GM18951 (cell line): ENCODE measurements at regions not wholly inside any gene's neighbourhood (a gene's known extent, or its start where the extent isn't known, plus 50 kb on each side); places are given as distances from the start of the nearest gene placed in this dataset.

Experiments
- POLR2A ChIP-seq: IDR thresholded peaks from 4 replicates; pipeline ENCODE4 v1.6.1; 2011; ENCODE audit warnings: mild to moderate bottlenecking; ENCODE audit not compliant: insufficient read length, insufficient read depth; ENCODE audit errors: extremely low read depth
- in situ Hi-C: fragments of 300-500 bp; cut with MboI; formaldehyde crosslinking; loops from one replicate; pipeline ENCODE4 v1.12.0; 2022; ENCODE audit warnings: low sequenced_read_pairs, mixed read lengths, inconsistent platforms; ENCODE audit not compliant: unreplicated experiment

DNA sequence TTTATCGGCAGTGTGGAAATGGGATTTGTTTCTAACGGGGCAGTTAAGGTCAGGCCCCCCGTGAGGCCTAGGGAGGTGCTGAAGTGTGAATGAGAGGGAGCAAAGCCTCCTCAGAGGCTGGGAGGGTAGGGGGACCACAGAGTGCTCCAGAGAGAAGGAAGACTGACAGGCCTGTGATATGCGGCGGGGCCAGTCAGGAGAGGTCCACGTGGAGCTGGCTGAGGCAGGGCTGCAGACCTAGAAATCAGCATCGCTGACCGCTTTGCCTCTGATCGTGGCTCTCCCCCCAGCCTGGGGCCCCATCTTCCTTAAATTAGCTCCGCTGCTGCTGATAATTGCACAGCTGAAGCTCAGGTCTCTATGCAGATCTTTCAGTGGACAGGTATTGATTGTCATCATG, 240.8 kb upstream of the PWP1 start:
- TF ChIP-seq POLR2A, result no peak
- in situ Hi-C loops, result no loop called here

DNA sequence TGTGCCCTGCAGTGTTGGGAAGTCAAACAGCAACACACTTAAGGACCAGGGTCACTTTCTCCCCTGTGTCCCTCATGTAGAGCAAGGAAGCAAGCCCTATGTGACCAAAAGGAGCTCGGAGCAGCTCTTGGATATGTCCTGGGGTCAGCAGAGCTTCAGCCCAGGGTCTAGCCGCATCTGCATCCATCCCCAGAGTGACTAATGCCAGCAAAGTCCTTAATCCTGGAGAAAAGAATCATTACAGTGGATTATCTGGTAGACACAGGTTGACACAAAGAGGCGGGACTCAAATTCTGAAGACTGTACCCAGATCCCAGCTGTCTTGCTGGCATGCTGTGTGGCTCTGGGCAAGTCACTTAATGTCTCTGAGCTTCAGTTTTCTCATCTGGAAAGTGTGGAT, 239.1 kb upstream of the PWP1 start:
- TF ChIP-seq POLR2A, result no peak
- in situ Hi-C loops, result no loop called here

DNA sequence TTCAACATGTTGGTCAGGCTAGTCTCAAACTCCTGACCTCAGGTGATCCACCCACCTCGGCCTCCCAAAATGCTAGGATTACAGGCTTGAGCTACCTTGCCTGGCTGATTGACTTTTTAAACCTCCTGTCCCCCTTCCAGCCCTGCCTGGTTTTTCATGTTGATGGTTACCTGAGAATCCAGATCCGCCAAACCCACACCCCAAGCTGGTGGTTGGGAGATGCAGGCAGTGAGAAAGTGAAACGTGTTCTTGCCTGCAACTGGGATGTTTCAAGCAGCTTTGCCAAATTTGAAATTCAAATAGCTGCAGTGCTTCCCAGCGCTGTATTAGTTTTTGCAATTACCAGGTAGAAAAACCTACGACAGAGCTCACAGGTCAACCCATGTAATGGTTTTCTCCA, 238.3 kb upstream of the PWP1 start:
- no peak for TF ChIP-seq POLR2A
- in situ Hi-C loops, result no loop called here

DNA sequence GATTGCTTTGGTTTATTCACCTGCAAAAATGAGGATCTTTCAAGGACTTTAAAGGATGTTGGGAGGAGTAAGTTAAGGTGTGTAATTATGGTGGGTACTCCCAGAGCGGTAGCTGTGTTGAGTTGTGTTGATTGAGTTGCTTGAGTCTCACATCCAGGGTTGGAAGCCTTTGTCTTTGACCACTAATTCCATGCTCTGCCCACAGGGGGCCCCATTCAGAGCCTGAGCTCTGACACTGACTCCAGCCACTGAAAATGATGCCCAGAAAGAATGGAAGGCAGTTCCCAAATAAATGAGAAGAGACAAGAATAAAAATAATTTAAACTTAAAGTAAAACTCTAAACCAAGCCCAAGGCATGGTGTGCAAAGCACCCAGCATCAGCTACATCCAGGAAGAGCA, 237.4 kb upstream of the PWP1 start:
- in situ Hi-C loops, result no loop called here
- TF ChIP-seq POLR2A, result no peak

DNA sequence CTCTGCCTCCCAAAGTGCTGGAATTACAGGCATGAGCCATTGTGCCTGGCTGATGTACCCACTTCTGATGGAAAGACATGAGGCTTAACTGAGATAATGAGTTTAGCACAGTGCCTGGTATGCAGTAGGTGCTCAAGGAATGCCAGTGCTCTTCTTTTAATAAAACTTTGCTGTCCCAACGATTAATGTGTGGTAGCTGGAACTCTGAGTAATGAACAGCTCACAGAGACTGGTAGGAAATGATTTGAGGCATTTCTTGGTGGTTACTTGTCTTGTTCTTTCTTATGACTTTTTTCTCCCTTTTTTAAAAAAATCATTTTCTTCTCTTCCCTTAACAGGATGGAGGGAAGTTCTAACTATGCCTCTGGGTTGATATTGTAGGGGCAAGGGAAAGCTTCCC, 235.7 kb upstream of the PWP1 start:
- in situ Hi-C loops, result no loop called here
- no peak for TF ChIP-seq POLR2A

DNA sequence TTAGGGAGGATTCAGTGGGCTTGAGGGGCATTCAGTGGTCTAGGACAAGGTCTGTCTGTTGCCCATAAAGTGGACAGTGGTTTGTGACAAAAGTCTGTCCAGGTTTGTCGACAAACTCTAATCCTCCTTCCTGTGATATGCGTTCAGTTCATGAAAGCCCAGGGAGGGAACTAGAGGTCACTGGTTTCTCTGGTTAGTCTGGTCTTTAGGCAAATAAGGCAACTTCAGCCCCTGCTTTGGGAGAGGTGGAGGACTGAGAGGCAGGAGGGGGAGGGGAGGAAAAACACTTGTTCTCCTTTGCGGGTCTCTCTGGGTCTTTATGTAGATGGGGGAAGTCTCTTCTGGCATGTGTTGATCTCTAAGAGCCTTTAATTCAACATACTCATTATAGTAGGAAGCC, 235.1 kb upstream of the PWP1 start:
- in situ Hi-C loops, result no loop called here
- no peak for TF ChIP-seq POLR2A

DNA sequence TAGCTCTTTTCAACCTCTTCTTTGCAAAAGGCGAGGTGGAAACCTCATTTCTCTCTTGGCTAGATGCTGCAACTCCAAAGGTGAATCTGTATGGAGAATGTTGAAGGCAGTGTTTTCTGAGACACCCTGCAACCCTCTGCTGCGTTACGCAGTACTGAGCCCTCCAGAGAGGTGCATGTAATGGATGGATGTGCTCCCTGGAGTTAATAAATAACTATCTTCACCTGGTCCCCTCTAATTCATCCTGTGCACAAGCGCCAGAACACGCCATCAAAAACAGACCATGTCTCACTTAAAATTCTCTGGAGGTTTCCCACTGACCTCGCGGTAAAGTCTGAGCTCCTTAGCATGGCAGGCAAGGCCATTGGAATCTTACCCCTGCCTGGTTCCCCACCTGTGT, 234.4 kb upstream of the PWP1 start:
- in situ Hi-C loops, result no loop called here
- TF ChIP-seq POLR2A, result no peak

DNA sequence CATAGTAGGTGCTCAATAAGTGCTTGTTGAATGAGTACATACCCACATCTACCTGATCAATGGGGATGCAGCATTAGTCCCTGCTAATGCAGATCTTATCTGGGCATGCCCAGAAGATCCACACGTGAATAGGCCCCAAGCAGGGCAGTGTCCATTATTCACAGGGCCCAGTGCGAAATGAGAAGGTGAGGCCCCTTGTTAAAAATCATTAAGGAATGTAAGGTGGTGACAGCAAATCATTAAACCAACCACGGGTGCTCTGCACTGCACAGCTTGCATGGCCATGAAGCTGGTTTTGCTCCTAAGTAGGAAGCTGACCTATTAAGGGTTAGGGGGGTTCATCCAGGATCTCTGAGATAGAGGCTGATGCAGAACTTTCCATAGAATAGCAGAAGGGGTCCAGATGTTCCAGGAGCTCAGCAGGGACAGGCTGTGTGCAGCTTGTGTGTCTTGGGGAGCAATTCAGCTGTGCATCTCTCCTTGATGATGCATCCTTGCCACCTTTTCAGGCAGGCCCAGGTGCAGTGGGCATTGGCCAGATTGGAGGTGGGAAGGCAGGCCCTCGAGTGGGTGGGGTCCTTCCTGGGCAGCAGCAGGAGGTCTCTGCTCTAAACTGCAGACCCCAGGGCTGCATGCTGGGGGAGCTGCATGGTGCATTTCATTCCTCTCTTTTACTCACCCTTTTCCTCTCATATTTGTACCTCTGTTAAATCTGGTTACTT, 231.3 kb upstream of the PWP1 start:
- TF ChIP-seq POLR2A, result no peak
- in situ Hi-C loops, result no loop called here

DNA sequence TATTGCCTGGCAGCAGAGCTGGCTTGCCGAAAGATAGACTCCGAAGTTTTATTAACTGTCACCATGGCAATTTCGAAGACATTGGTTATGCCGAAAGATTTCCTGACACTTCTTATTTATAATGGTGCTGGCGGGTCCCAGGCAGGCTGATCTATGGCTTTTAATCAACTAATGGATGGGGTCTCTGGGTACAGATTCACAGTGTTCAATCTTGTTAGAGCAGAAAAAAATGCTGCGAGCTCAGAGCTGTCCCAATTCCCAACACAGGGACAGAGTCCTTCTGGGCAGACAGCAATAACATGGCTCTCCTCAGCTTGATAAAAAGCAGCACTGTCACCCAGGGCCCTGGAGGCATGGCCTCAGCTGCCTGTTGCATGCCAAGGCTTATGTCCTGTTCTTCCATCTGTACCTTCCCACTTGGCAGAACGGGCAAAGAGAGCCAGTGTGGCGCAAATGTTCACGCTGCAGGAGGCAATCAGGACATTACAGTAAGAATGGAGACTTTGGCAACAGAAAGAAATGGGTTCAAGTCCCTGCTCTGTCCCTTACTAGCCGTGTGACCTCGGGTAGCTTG, 228.2 kb upstream of the PWP1 start:
- no peak for TF ChIP-seq POLR2A
- in situ Hi-C loops, result no loop called here

DNA sequence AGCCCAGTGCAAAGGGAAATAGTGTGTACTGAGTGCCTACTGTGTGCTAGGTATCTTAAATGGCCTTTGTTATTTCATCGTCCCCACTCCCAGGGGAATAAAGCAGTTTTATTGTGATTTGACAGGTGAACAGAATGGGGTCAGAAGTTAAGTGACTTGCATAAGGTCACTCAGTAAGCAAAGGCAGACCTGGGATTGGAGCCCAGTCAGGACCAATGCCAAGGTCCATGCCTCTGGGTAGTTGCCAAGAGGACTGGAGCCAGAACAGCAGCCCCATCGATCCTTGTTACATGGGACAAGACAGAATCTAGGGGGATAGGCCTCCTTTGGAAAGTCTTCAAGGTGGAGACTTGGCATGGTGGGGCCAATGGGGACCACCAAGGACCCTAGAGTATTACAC, 227.4 kb upstream of the PWP1 start:
- in situ Hi-C loops, result no loop called here
- TF ChIP-seq POLR2A, result no peak

DNA sequence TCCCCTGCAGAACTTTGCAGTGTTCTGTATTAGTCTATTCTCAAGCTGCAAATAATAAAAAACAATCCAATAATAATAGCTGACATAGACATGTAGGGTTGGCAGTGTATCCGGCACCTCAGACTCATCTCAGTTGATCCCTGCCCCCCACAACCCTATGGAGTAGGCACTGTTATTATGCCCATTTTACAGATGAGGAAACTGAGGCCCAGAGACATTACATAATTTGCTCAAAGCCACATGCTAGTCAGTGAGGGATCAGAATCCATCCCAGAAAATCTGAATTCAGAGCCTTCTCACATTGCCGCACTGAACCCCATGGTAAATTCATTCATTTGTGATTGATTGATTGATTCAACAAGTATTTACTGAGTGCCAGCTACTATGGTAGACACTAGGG, 226.6 kb upstream of the PWP1 start:
- TF ChIP-seq POLR2A, result no peak
- in situ Hi-C loops, result no loop called here

DNA sequence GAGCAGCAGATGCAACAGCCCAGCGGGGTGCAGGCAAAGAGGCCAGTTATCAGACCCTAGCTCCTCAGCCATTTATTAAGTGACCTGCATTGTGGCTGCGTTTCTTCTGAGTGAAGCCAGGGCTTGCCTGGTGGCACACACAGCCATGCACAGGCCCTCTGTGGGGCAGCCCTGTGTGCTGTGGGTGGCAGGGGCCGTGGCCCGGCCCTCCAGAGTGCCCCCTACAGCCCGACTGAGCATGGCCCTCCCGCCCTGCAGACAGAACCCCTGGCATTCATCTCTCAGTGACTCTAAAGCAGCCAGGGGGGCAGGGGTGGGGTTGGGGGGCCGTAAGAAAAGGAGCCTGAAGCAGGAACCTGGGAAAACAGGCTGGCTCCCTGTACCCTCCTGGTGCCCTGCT, 226.0 kb upstream of the PWP1 start:
- in situ Hi-C loops, result no loop called here
- TF ChIP-seq POLR2A, result no peak

DNA sequence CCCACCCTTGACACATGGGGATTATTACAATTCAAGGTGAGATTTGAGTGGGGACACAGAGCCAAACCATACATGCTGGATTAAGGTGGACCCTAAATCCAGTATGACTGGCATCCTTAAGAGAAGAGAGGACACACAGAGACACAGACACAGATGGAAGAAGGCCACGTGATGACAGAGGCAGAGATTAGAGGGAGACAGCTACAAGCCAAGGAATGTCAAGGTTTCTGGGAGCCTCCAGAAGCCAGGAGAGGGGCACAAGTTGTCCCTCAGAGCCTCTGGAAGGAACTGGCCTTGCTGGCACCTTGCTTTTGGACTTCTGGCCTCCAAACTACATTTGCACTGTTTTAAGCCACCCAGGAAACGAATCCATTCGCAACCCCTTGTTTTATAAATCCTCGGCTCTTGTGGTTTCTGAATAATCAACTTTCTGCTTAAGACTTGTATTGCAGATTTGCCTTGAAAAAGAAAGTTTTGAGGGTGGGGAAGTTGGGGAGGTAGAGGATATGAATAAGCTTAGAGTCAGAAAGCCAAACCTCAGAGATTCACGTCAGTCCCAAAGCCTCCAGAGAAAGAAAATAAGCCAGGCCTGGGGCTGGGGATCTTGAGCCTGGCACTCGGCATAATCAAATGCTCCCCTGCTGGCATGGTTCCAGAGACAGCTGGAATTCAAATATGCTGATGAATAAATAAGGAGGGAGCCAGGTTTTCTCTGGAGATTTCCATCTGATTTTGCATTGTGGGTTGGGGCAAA, 224.2 kb upstream of the PWP1 start:
- TF ChIP-seq POLR2A, result no peak
- in situ Hi-C loops, result no loop called here
